ENCODE measurements at regions not wholly inside any gene's neighbourhood (a gene's known extent, or its start where the extent isn't known, plus 50 kb on each side); places are given as distances from the start of the nearest gene placed in this dataset.

GRCh38 chr6:6966127-6966526, 141.6 kb upstream of the RREB1 start:
- TF ChIP-seq CTCF (IDR thresholded peaks at IDR 0.05) (no peak), EZH2 (IDR thresholded peaks at IDR 0.05) (no peak)

All from neural progenitor cell (in vitro differentiated cells).